ENCODE measurements at regions not wholly inside any gene's neighbourhood (a gene's known extent, or its start where the extent isn't known, plus 50 kb on each side); places are given as distances from the start of the nearest gene placed in this dataset.

- no peak overlapping the region for H3K4me3 ChIP-seq (ENCODE audit: insufficient read depth in 1 of 2, low read depth in 1 of 2, low read length in 2 of 2)
- H3K9ac ChIP-seq (ENCODE audit: low read length): no peak overlapping the region
- no peak for DNase-seq
- no peak overlapping the region for H3K27ac ChIP-seq (ENCODE audit: low read length, poor library complexity, severe bottlenecking)
- no peak overlapping the region for H4K8ac ChIP-seq (ENCODE audit: low read length)
- H3K4ac ChIP-seq (ENCODE audit: low read depth in 1 of 2, low read length in 2 of 2): no peak overlapping the region
- no peak overlapping the region for H3K14ac ChIP-seq (ENCODE audit: low read length in 2 of 2)
- no peaks in the 10 kb centered on the region for H3K9me3 ChIP-seq (ENCODE audit: control insufficient read depth, low read length)
- H3K27me3 ChIP-seq (ENCODE audit: control insufficient read depth in 1 of 2, insufficient read depth in 1 of 2, low read length in 2 of 2): no peaks in the 10 kb centered on the region
- no peak overlapping the region for H2BK120ac ChIP-seq (ENCODE audit: low read depth, low read length)
- no peak overlapping the region for H3K4me2 ChIP-seq (ENCODE audit: low read length, poor library complexity, severe bottlenecking)
- no peak overlapping the region for H2AK5ac ChIP-seq (ENCODE audit: low read length, severe bottlenecking)
- no peak overlapping the region for H2BK15ac ChIP-seq (ENCODE audit: low read depth, poor library complexity, severe bottlenecking)
- H2BK12ac ChIP-seq (ENCODE audit: low read length in 2 of 2): no peak overlapping the region
- H3K4me1 ChIP-seq (ENCODE audit: control insufficient read depth, insufficient read depth, low read depth, low read length): no peaks in the 10 kb centered on the region
- no peak overlapping the region for H2BK5ac ChIP-seq (ENCODE audit: low read depth, low read length, poor library complexity, severe bottlenecking)
- H3K23ac ChIP-seq (ENCODE audit: low read length in 2 of 2): no peak overlapping the region
- 88% methylated on average over 3 of the region's 3 CpGs for WGBS
- no peaks in the 10 kb centered on the region for H3K36me3 ChIP-seq (ENCODE audit: control insufficient read depth in 1 of 2, insufficient read depth in 2 of 2, low read depth in 1 of 2, low read length in 2 of 2)
- H3K79me1 ChIP-seq (replicated peaks; ENCODE audit: low read length, poor library complexity, severe bottlenecking): no peaks in the 10 kb centered on the region
- no peak overlapping the region for H3K18ac ChIP-seq (ENCODE audit: low read depth in 1 of 2, low read length in 2 of 2)
- H2AFZ ChIP-seq (ENCODE audit: low read depth, low read length): no peak overlapping the region
- no peak overlapping the region for H4K91ac ChIP-seq (ENCODE audit: low read length)
Measured at GRCh38 chr12:88756153-88756552, 175.9 kb upstream of the KITLG start.

GRCh38 chr12:88753707-88754106 is 173.4 kb upstream of the KITLG start:
- Histone ChIP-seq H4K91ac (ENCODE audit: low read length) (no peak overlapping the region), H3K23ac (ENCODE audit: low read length in 2 of 2) (no peak overlapping the region), H3K4me1 (ENCODE audit: control insufficient read depth, insufficient read depth, low read depth, low read length) (no peaks in the 10 kb centered on the region), H3K27ac (ENCODE audit: low read length, poor library complexity, severe bottlenecking) (no peak overlapping the region), H2BK5ac (ENCODE audit: low read depth, low read length, poor library complexity, severe bottlenecking) (no peak overlapping the region), H3K4me3 (ENCODE audit: insufficient read depth in 1 of 2, low read depth in 1 of 2, low read length in 2 of 2) (no peak overlapping the region), H2AK5ac (ENCODE audit: low read length, severe bottlenecking) (no peak overlapping the region), H2BK120ac (ENCODE audit: low read depth, low read length) (no peak overlapping the region), H3K18ac (ENCODE audit: low read depth in 1 of 2, low read length in 2 of 2) (no peak overlapping the region), H2BK15ac (ENCODE audit: low read depth, poor library complexity, severe bottlenecking) (no peak overlapping the region), H2AFZ (ENCODE audit: low read depth, low read length) (no peak overlapping the region), H3K9ac (ENCODE audit: low read length) (no peak overlapping the region), H3K79me1 (replicated peaks; ENCODE audit: low read length, poor library complexity, severe bottlenecking) (no peaks in the 10 kb centered on the region), H3K14ac (ENCODE audit: low read length in 2 of 2) (no peak overlapping the region), H4K8ac (ENCODE audit: low read length) (no peak overlapping the region), H3K9me3 (ENCODE audit: control insufficient read depth, low read length) (no peaks in the 10 kb centered on the region), H3K27me3 (ENCODE audit: control insufficient read depth in 1 of 2, insufficient read depth in 1 of 2, low read length in 2 of 2) (no peaks in the 10 kb centered on the region), H3K36me3 (ENCODE audit: control insufficient read depth in 1 of 2, insufficient read depth in 2 of 2, low read depth in 1 of 2, low read length in 2 of 2) (no peaks in the 10 kb centered on the region), H2BK12ac (ENCODE audit: low read length in 2 of 2) (no peak overlapping the region), H3K4me2 (ENCODE audit: low read length, poor library complexity, severe bottlenecking) (no peak overlapping the region), H3K4ac (ENCODE audit: low read depth in 1 of 2, low read length in 2 of 2) (no peak overlapping the region)
- DNase-seq: no peak
- 95% methylated on average over 8 of the region's 8 CpGs for WGBS

GRCh38 chr12:88753066-88753465 is 172.8 kb upstream of the KITLG start:
- no peak overlapping the region for H4K8ac ChIP-seq (ENCODE audit: low read length)
- H2BK120ac ChIP-seq (ENCODE audit: low read depth, low read length): no peak overlapping the region
- H3K79me1 ChIP-seq (replicated peaks; ENCODE audit: low read length, poor library complexity, severe bottlenecking): no peaks in the 10 kb centered on the region
- no peak overlapping the region for H3K23ac ChIP-seq (ENCODE audit: low read length in 2 of 2)
- peak; percentile 49 for DNase-seq
- H3K9me3 ChIP-seq (ENCODE audit: control insufficient read depth, low read length): no peaks in the 10 kb centered on the region
- no peaks in the 10 kb centered on the region for H3K27me3 ChIP-seq (ENCODE audit: control insufficient read depth in 1 of 2, insufficient read depth in 1 of 2, low read length in 2 of 2)
- H3K18ac ChIP-seq (ENCODE audit: low read depth in 1 of 2, low read length in 2 of 2): no peak overlapping the region
- no peaks in the 10 kb centered on the region for H3K4me1 ChIP-seq (ENCODE audit: control insufficient read depth, insufficient read depth, low read depth, low read length)
- H3K14ac ChIP-seq (ENCODE audit: low read length in 2 of 2): no peak overlapping the region
- no peaks in the 10 kb centered on the region for H3K36me3 ChIP-seq (ENCODE audit: control insufficient read depth in 1 of 2, insufficient read depth in 2 of 2, low read depth in 1 of 2, low read length in 2 of 2)
- H2AK5ac ChIP-seq (ENCODE audit: low read length, severe bottlenecking): no peak overlapping the region
- no peak overlapping the region for H2BK5ac ChIP-seq (ENCODE audit: low read depth, low read length, poor library complexity, severe bottlenecking)
- H3K4me2 ChIP-seq (ENCODE audit: low read length, poor library complexity, severe bottlenecking): no peak overlapping the region
- no peak overlapping the region for H2BK15ac ChIP-seq (ENCODE audit: low read depth, poor library complexity, severe bottlenecking)
- no peak overlapping the region for H4K91ac ChIP-seq (ENCODE audit: low read length)
- 69% methylated on average over 4 of the region's 4 CpGs for WGBS
- H3K9ac ChIP-seq (ENCODE audit: low read length): no peak overlapping the region
- no peak overlapping the region for H3K4ac ChIP-seq (ENCODE audit: low read depth in 1 of 2, low read length in 2 of 2)
- H3K4me3 ChIP-seq (ENCODE audit: insufficient read depth in 1 of 2, low read depth in 1 of 2, low read length in 2 of 2): peak overlapping the region in 1 of 2 experiments; percentile 4
- H2AFZ ChIP-seq (ENCODE audit: low read depth, low read length): no peak overlapping the region
- no peak overlapping the region for H3K27ac ChIP-seq (ENCODE audit: low read length, poor library complexity, severe bottlenecking)
- no peak overlapping the region for H2BK12ac ChIP-seq (ENCODE audit: low read length in 2 of 2)

GRCh38 chr12:88752183-88752582 is 171.9 kb upstream of the KITLG start:
- Histone ChIP-seq H4K91ac (ENCODE audit: low read length) (no peak overlapping the region), H4K8ac (ENCODE audit: low read length) (no peak overlapping the region), H3K36me3 (ENCODE audit: control insufficient read depth in 1 of 2, insufficient read depth in 2 of 2, low read depth in 1 of 2, low read length in 2 of 2) (no peaks in the 10 kb centered on the region), H3K27me3 (ENCODE audit: control insufficient read depth in 1 of 2, insufficient read depth in 1 of 2, low read length in 2 of 2) (no peaks in the 10 kb centered on the region), H2BK15ac (ENCODE audit: low read depth, poor library complexity, severe bottlenecking) (no peak overlapping the region), H3K9me3 (ENCODE audit: control insufficient read depth, low read length) (no peaks in the 10 kb centered on the region), H3K4me2 (ENCODE audit: low read length, poor library complexity, severe bottlenecking) (no peak overlapping the region), H2BK5ac (ENCODE audit: low read depth, low read length, poor library complexity, severe bottlenecking) (no peak overlapping the region), H3K23ac (ENCODE audit: low read length in 2 of 2) (no peak overlapping the region), H3K14ac (ENCODE audit: low read length in 2 of 2) (no peak overlapping the region), H3K27ac (ENCODE audit: low read length, poor library complexity, severe bottlenecking) (no peak overlapping the region), H2BK12ac (ENCODE audit: low read length in 2 of 2) (no peak overlapping the region), H2AFZ (ENCODE audit: low read depth, low read length) (no peak overlapping the region), H3K79me1 (replicated peaks; ENCODE audit: low read length, poor library complexity, severe bottlenecking) (no peaks in the 10 kb centered on the region), H2BK120ac (ENCODE audit: low read depth, low read length) (no peak overlapping the region), H3K18ac (ENCODE audit: low read depth in 1 of 2, low read length in 2 of 2) (no peak overlapping the region), H3K4me1 (ENCODE audit: control insufficient read depth, insufficient read depth, low read depth, low read length) (no peaks in the 10 kb centered on the region), H3K9ac (ENCODE audit: low read length) (no peak overlapping the region), H2AK5ac (ENCODE audit: low read length, severe bottlenecking) (no peak overlapping the region), H3K4me3 (ENCODE audit: insufficient read depth in 1 of 2, low read depth in 1 of 2, low read length in 2 of 2) (no peak overlapping the region), H3K4ac (ENCODE audit: low read depth in 1 of 2, low read length in 2 of 2) (no peak overlapping the region)
- WGBS: no CpG with 5 or more reads among the region's 3 CpGs
- DNase-seq: no peak
